GM23338 (cell line): ENCODE measurements at regions not wholly inside any gene's neighbourhood (a gene's known extent, or its start where the extent isn't known, plus 50 kb on each side); places are given as distances from the start of the nearest gene placed in this dataset.

Experiments used
- ATAC-seq: fragments of 200-7000 bp; cut with Tn5 transposase; 3 replicates; pipeline ENCODE4 v1.9.1; 2020
- DNase-seq: peaks from one replicate; pipeline ENCODE4 v3.0.0-alpha.2; 2015; ENCODE audit warnings: low spot score
- H2AFZ ChIP-seq: fragments of 200-600 bp; sonication (generic); 2 replicates; pipeline ENCODE4 v1.8.0; 2016; ENCODE audit warnings: antibody characterized with exemption, mild to moderate bottlenecking, moderate library complexity
- H3F3A ChIP-seq: fragments of 200-600 bp; sonication (generic); replicated peaks from 2 replicates; pipeline ENCODE4 v1.8.0; 2017; ENCODE audit warnings: antibody characterized with exemption, mixed run types, low read depth
- H3K27ac ChIP-seq: fragments of 200-600 bp; sonication (generic); 2 replicates; pipeline ENCODE4 v1.6.1; 2016; ENCODE audit warnings: low read depth
- H3K27me3 ChIP-seq: fragments of 200-600 bp; sonication (generic); 2 replicates; pipeline ENCODE4 v1.8.0; 2016; ENCODE audit warnings: mild to moderate bottlenecking, mixed run types, moderate library complexity; ENCODE audit not compliant: insufficient read depth
- H3K36me3 ChIP-seq: fragments of 200-600 bp; sonication (generic); 2 replicates; pipeline ENCODE4 v1.8.0; 2016; ENCODE audit warnings: mild to moderate bottlenecking; ENCODE audit not compliant: insufficient read depth
- H3K4me1 ChIP-seq: fragments of 200-600 bp; sonication (generic); 2 replicates; pipeline ENCODE4 v1.8.0; 2016; ENCODE audit warnings: mild to moderate bottlenecking, moderate library complexity; ENCODE audit not compliant: insufficient read depth
- H3K4me2 ChIP-seq: fragments of 200-600 bp; sonication (generic); 2 replicates; pipeline ENCODE4 v1.7.1; 2017; ENCODE audit warnings: mixed run types
- H3K4me3 ChIP-seq: fragments of 200-600 bp; sonication (generic); 2 replicates; pipeline ENCODE4 v1.6.1; 2016; ENCODE audit warnings: mixed run types
- H3K79me2 ChIP-seq: fragments of 200-600 bp; sonication (generic); replicated peaks from 2 replicates; pipeline ENCODE4 v1.8.0; 2017; ENCODE audit warnings: mild to moderate bottlenecking; ENCODE audit not compliant: insufficient read depth
- H3K9me2 ChIP-seq: fragments of 200-600 bp; sonication (generic); 2 replicates; pipeline ENCODE4 v1.8.0; 2017; ENCODE audit not compliant: insufficient read depth
- H4K20me1 ChIP-seq: fragments of 200-600 bp; sonication (generic); replicated peaks from 2 replicates; pipeline ENCODE4 v1.8.0; 2017; ENCODE audit warnings: mild to moderate bottlenecking; ENCODE audit not compliant: insufficient read depth
- H3K27ac Mint-ChIP-seq: 2 replicates; pipeline ENCODE4 v1.8.0; 2020; ENCODE audit warnings: inconsistent platforms, mild to moderate bottlenecking, moderate library complexity, mixed read lengths
- H3K27me3 Mint-ChIP-seq: 3 replicates; pipeline ENCODE4 v1.8.0; 2022; ENCODE audit warnings: low read depth, mild to moderate bottlenecking, moderate library complexity, mixed read lengths, inconsistent platforms; ENCODE audit not compliant: insufficient read depth, poor library complexity
- H3K36me3 Mint-ChIP-seq: 3 replicates; pipeline ENCODE4 v1.8.0; 2021; ENCODE audit warnings: low read depth, mild to moderate bottlenecking, inconsistent platforms, moderate library complexity, mixed read lengths
- H3K4me1 Mint-ChIP-seq: 3 replicates; pipeline ENCODE4 v1.8.0; 2020; ENCODE audit warnings: mild to moderate bottlenecking, inconsistent platforms, mixed read lengths
- H3K4me3 Mint-ChIP-seq: 3 replicates; pipeline ENCODE4 v1.8.0; 2021; ENCODE audit warnings: moderate library complexity, mild to moderate bottlenecking, inconsistent platforms, mixed read lengths
- H3K9me3 Mint-ChIP-seq: 3 replicates; pipeline ENCODE4 v1.8.0; 2020; ENCODE audit warnings: moderate library complexity, mild to moderate bottlenecking, inconsistent platforms, mixed read lengths
- CREB1 ChIP-seq: fragments of 250-450 bp; sonication (Bioruptor Pico); IDR thresholded peaks from 2 replicates; pipeline ENCODE4 v1.5.0; 2020; ENCODE audit warnings: low read depth, mild to moderate bottlenecking, moderate library complexity
- CTCF ChIP-seq, 2 experiments: fragments of 200-600 bp in 1 of 2; sonication (generic) in 1 of 2; conservative IDR thresholded peaks; 2 replicates each; pipeline versions ENCODE4 v1.5.1 to v1.6.1; 2016 to 2017; ENCODE audit warnings: antibody characterized with exemption in 2 of 2, low read depth in 2 of 2, mild to moderate bottlenecking in 2 of 2, moderate library complexity in 1 of 2
- ETS1 ChIP-seq: IDR thresholded peaks from 2 replicates; pipeline ENCODE4 v1.6.1; 2016; ENCODE audit warnings: antibody characterized with exemption
- EZH2 ChIP-seq: fragments of 200-600 bp; sonication (generic); IDR thresholded peaks from one replicate; pipeline ENCODE4 v1.8.0; 2017; ENCODE audit warnings: antibody characterized with exemption, mild to moderate bottlenecking, low read depth; ENCODE audit not compliant: unreplicated experiment
- EZH2phosphoT487 ChIP-seq: fragments of 200-600 bp; sonication (generic); IDR thresholded peaks from one replicate; pipeline ENCODE4 v1.8.1; 2018; ENCODE audit warnings: antibody characterized with exemption; ENCODE audit not compliant: unreplicated experiment
- JUNB ChIP-seq: IDR thresholded peaks from one replicate; pipeline ENCODE4 v1.6.1; 2016; ENCODE audit warnings: antibody characterized with exemption; ENCODE audit not compliant: unreplicated experiment
- NANOG ChIP-seq: IDR thresholded peaks from 2 replicates; pipeline ENCODE4 v1.6.1; 2016; ENCODE audit warnings: antibody characterized with exemption, borderline replicate concordance
- POLR2AphosphoS5 ChIP-seq: IDR thresholded peaks from 2 replicates; pipeline ENCODE4 v1.6.1; 2016; ENCODE audit warnings: antibody characterized with exemption, low read depth
- REST ChIP-seq: IDR thresholded peaks from one replicate; pipeline ENCODE4 v1.6.1; 2018; ENCODE audit warnings: antibody characterized with exemption; ENCODE audit not compliant: unreplicated experiment
- STAT1 ChIP-seq: IDR thresholded peaks from one replicate; pipeline ENCODE4 v1.6.1; 2016; ENCODE audit warnings: antibody characterized with exemption; ENCODE audit not compliant: unreplicated experiment
- ZNF114 ChIP-seq: fragments of 250-450 bp; sonication (Bioruptor Pico); IDR thresholded peaks from 2 replicates; pipeline ENCODE4 v1.5.0; 2020; ENCODE audit warnings: mild to moderate bottlenecking, moderate library complexity
- ZNF331 ChIP-seq: fragments of 250-450 bp; sonication (Bioruptor Pico); IDR thresholded peaks from 2 replicates; pipeline ENCODE4 v1.5.0; 2020; ENCODE audit warnings: low read depth, mild to moderate bottlenecking, moderate library complexity
- ZNF462 ChIP-seq: fragments of 250-450 bp; sonication (Bioruptor Pico); IDR thresholded peaks from 2 replicates; pipeline ENCODE4 v1.5.0; 2020; ENCODE audit warnings: mild to moderate bottlenecking, moderate library complexity

GRCh38 chr5:63719147-63719546 lies 243.1 kb downstream of the HTR1A start:
- Histone ChIP-seq H3K79me2 (no peaks in the 10 kb centered on the region), H3F3A (no peaks in the 10 kb centered on the region), H3K9me2 (no peaks in the 10 kb centered on the region), H2AFZ (no peak overlapping the region), H3K4me1 (no peaks in the 10 kb centered on the region), H3K4me3 (no peak overlapping the region), H3K36me3 (no peaks in the 10 kb centered on the region), H3K27me3 (no peaks in the 10 kb centered on the region), H4K20me1 (no peaks in the 10 kb centered on the region), H3K4me2 (no peak overlapping the region), H3K27ac (no peak overlapping the region)
- H3K4me1 Mint-ChIP-seq: no peaks in the 10 kb centered on the region
- H3K27ac Mint-ChIP-seq: no peak overlapping the region
- H3K4me3 Mint-ChIP-seq: no peak overlapping the region
- H3K9me3 Mint-ChIP-seq: no peaks in the 10 kb centered on the region
- TF ChIP-seq CREB1 (CRISPR knock-in tag) (no peak), POLR2AphosphoS5 (no peak), CTCF (conservative IDR thresholded peaks at IDR 0.05; ENCODE audit: low read depth in 2 of 2) (no peak), ETS1 (no peak), EZH2 (no peak), STAT1 (no peak), ZNF114 (CRISPR knock-in tag) (no peak), ZNF462 (no peak), NANOG (no peak), ZNF331 (CRISPR knock-in tag) (no peak), REST (no peak), JUNB (no peak), EZH2phosphoT487 (no peak)
- no peaks in the 10 kb centered on the region for H3K27me3 Mint-ChIP-seq
- no peaks in the 10 kb centered on the region for H3K36me3 Mint-ChIP-seq
- ATAC-seq: no peak
- no peak for DNase-seq
